GM12878 (cell line): ENCODE measurements at regions not wholly inside any gene's neighbourhood (a gene's known extent, or its start where the extent isn't known, plus 50 kb on each side); places are given as distances from the start of the nearest gene placed in this dataset.

ENCODE experiments used
- ATAC-seq: fragments of 200-7000 bp; cut with Tn5 transposase; 3 replicates; pipeline ENCODE4 v1.9.1; 2020; ENCODE audit warnings: mild to moderate bottlenecking, moderate library complexity
- BruUV-seq: library from RNA; stranded (reverse); fragments of 400-500 nt; replicated peaks from 2 replicates; lab custom pipeline; 2021; lab: Mats Ljungman, UMichigan
- CTCF ChIA-PET: fragments of 300-600 bp; sonication (Branson Sonifier 250); formaldehyde crosslinking; extraction: SDS; loops from one replicate; lab custom pipeline; 2021; ENCODE audit warnings: inconsistent platforms; lab: Yijun Ruan, JAX
- POLR2A ChIA-PET: fragments of 350-600 bp; formaldehyde crosslinking; extraction: SDS; loops from one replicate; lab custom pipeline; 2021; ENCODE audit warnings: inconsistent platforms; lab: Charles Lee
- RAD21 ChIA-PET: fragments of 300-600 bp; sonication (Branson Sonifier 250); formaldehyde crosslinking; loops from one replicate; lab custom pipeline; 2023; ENCODE audit warnings: antibody characterized with exemption; ENCODE audit not compliant: unreplicated experiment; lab: Charles Lee
- SMC1A ChIA-PET: fragments of 300-600 bp; sonication (Branson Sonifier 250); formaldehyde crosslinking; loops from one replicate; lab custom pipeline; 2023; ENCODE audit not compliant: unreplicated experiment, uncharacterized antibody; lab: Charles Lee
- DNase-seq: peaks from one replicate; pipeline ENCODE4 v3.0.0-alpha.2; 2011; ENCODE audit warnings: low read depth, low spot score
- FAIRE-seq: peaks from 3 replicates; lab custom pipeline; 2011; peaks lifted over from hg19 to GRCh38; lab: Jason Lieb, UNC
- H2AFZ ChIP-seq: 2 replicates; pipeline ENCODE4 v1.6.0; 2011; ENCODE audit warnings: low read depth, low read length, control low read depth; ENCODE audit not compliant: control insufficient read depth
- H3K27ac ChIP-seq: 2 replicates; pipeline ENCODE4 v1.5.1; 2011; ENCODE audit warnings: control low read depth; ENCODE audit not compliant: control insufficient read depth, insufficient read depth
- H3K27me3 ChIP-seq, 2 experiments: replicated peaks in 1 of 2; 2 replicates each; pipeline versions ENCODE4 v1.6.0 to v1.6.1; 2011; ENCODE audit warnings: low read length in 1 of 2; ENCODE audit not compliant: control insufficient read depth in 2 of 2, insufficient read depth in 2 of 2
- H3K36me3 ChIP-seq, 2 experiments: 2 replicates each; pipeline ENCODE4 v1.5.1; 2011; ENCODE audit warnings: low read length in 1 of 2; ENCODE audit not compliant: control insufficient read depth in 2 of 2, insufficient read depth in 2 of 2
- H3K4me1 ChIP-seq: 2 replicates; pipeline ENCODE4 v1.6.1; 2011; ENCODE audit warnings: mild to moderate bottlenecking, low read length, moderate library complexity, mixed read lengths; ENCODE audit not compliant: control insufficient read depth, insufficient read depth
- H3K4me2 ChIP-seq: 2 replicates; pipeline ENCODE4 v1.6.0; 2011; ENCODE audit warnings: control low read depth; ENCODE audit not compliant: control insufficient read depth, insufficient read depth
- H3K4me3 ChIP-seq: fragments of 200-600 bp; sonication (generic); 2 replicates; pipeline ENCODE4 v1.5.1; 2016
- H3K79me2 ChIP-seq: 2 replicates; pipeline ENCODE4 v1.6.0; 2011; ENCODE audit warnings: low read length; ENCODE audit not compliant: control insufficient read depth, insufficient read depth
- H3K9ac ChIP-seq: 2 replicates; pipeline ENCODE4 v1.8.0; 2011; ENCODE audit warnings: low read length, control low read depth, mixed read lengths; ENCODE audit not compliant: control insufficient read depth, insufficient read depth
- H3K9me3 ChIP-seq: replicated peaks from 3 replicates; pipeline ENCODE4 v1.5.1; 2011; ENCODE audit warnings: mild to moderate bottlenecking, low read length; ENCODE audit not compliant: control insufficient read depth, insufficient read depth
- H4K20me1 ChIP-seq: 2 replicates; pipeline ENCODE4 v1.6.0; 2011; ENCODE audit not compliant: control insufficient read depth, insufficient read depth
- ATF7 ChIP-seq: fragments of 450-650 bp; IDR thresholded peaks from 2 replicates; pipeline ENCODE4 v1.6.1; 2016; ENCODE audit warnings: low read depth, mild to moderate bottlenecking
- BACH1 ChIP-seq: fragments of 450-650 bp; IDR thresholded peaks from 2 replicates; pipeline ENCODE4 v1.6.1; 2017; ENCODE audit warnings: mild to moderate bottlenecking, borderline replicate concordance
- CBX5 ChIP-seq: sonication (generic); IDR thresholded peaks from 2 replicates; pipeline ENCODE4 v1.6.1; 2016; ENCODE audit warnings: low read depth, moderate library complexity, mild to moderate bottlenecking, inconsistent platforms
- CHD2 ChIP-seq: IDR thresholded peaks from 2 replicates; pipeline ENCODE4 v1.6.1; 2011; ENCODE audit warnings: low read depth, low read length, improper control_type of control experiment, borderline replicate concordance
- CREM ChIP-seq: IDR thresholded peaks from 2 replicates; pipeline ENCODE4 v1.6.1; 2014; ENCODE audit warnings: antibody characterized with exemption, low read depth
- EZH2 ChIP-seq: IDR thresholded peaks from 2 replicates; pipeline ENCODE4 v1.6.1; 2012; ENCODE audit warnings: low read depth, mild to moderate bottlenecking, control low read depth, inconsistent platforms, low read length, borderline replicate concordance; ENCODE audit not compliant: control insufficient read depth
- KDM1A ChIP-seq: fragments of 200-600 bp; sonication (generic); IDR thresholded peaks from 2 replicates; pipeline ENCODE4 v1.6.1; 2016; ENCODE audit warnings: borderline replicate concordance
- MYB ChIP-seq: fragments of 150-350 bp; IDR thresholded peaks from 2 replicates; pipeline ENCODE4 v1.6.1; 2014; ENCODE audit warnings: mild to moderate bottlenecking, low read depth, low read length, borderline replicate concordance
- POLR2A ChIP-seq: IDR thresholded peaks from 2 replicates; pipeline ENCODE4 v1.6.1; 2011; ENCODE audit warnings: low read depth, mild to moderate bottlenecking, low read length
- RB1 ChIP-seq: fragments of 450-650 bp; formaldehyde crosslinking; IDR thresholded peaks from 2 replicates; pipeline ENCODE4 v1.6.1; 2017; ENCODE audit warnings: mild to moderate bottlenecking, borderline replicate concordance
- RUNX3 ChIP-seq: IDR thresholded peaks from 2 replicates; pipeline ENCODE4 v1.6.1; 2012; ENCODE audit warnings: low read length, inconsistent platforms
- SIN3A ChIP-seq: IDR thresholded peaks from 2 replicates; pipeline ENCODE4 v1.6.1; 2012; ENCODE audit warnings: low read depth, low read length, improper control_type of control experiment
- SRF ChIP-seq, 2 experiments: IDR thresholded peaks; 2 replicates each; pipeline ENCODE4 v1.6.1; 2011; ENCODE audit warnings: low read depth in 2 of 2, low read length in 2 of 2, mild to moderate bottlenecking in 1 of 2, moderate library complexity in 1 of 2
- SUZ12 ChIP-seq: fragments of 200-600 bp; sonication (generic); IDR thresholded peaks from one replicate; pipeline ENCODE4 v1.6.1; 2018; ENCODE audit warnings: antibody characterized with exemption, mild to moderate bottlenecking; ENCODE audit not compliant: unreplicated experiment
- ZSCAN29 ChIP-seq: fragments of 450-650 bp; IDR thresholded peaks from 2 replicates; pipeline ENCODE4 v1.6.1; 2017; ENCODE audit warnings: mild to moderate bottlenecking, moderate library complexity
- WGBS: methylation state at CpG from one replicate; pipeline ENCODE4 v1.1.6; 2016; ENCODE audit warnings: low lambda C conversion rate; ENCODE audit not compliant: insufficient replicate concordance, insufficient coverage; ENCODE audit errors: missing lambda C conversion rate; 5-methylcytosine and 5-hydroxymethylcytosine counted together
- in situ Hi-C: fragments of 300-500 bp; cut with MboI; formaldehyde crosslinking; loops from 9 replicates; pipeline ENCODE4 v1.14.3; 2018; ENCODE audit warnings: mixed read lengths
- intact Hi-C: fragments of 100-400 bp; cut with micrococcal nuclease; formaldehyde crosslinking; loops from one replicate; pipeline ENCODE4 v1.14.2; 2022; ENCODE audit not compliant: unreplicated experiment
- TF ChIP-seq, protein P1 (sequence below): IDR thresholded peaks from 2 replicates; pipeline ENCODE4 v1.6.1; 2012; ENCODE audit warnings: low read depth, low read length, improper control_type of control experiment
- TF ChIP-seq, protein P2 (sequence below): fragments of 450-650 bp; formaldehyde crosslinking; IDR thresholded peaks from 2 replicates; pipeline ENCODE4 v1.5.0; 2022; ENCODE audit warnings: mild to moderate bottlenecking, missing genetic modification characterization

DNA sequence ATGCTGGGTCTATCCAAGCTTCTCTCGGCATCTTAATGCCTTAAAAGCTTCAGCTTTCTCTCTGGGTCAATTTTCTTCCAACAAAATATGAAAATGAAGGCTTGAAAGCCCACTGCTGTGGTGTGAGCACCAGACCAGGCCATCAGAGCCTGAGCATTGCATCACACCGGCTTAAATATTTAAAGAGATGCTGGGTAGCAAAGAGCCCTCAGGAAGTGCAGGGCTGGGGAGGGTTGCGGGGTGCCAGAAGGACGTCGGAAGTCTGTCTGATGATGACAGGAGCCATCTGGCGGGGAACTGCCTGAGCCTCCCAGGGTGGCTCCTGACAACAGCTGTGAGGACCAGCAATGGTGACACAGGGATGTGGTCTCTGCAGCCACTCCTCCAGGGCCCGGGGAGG lies 185.5 kb downstream of the OLFM1 start:
- in situ Hi-C loops = no loop called here
- no peak overlapping the region for H3K4me2 ChIP-seq
- H2AFZ ChIP-seq = no peak overlapping the region
- ChIA-PET SMC1A (no interaction called here), POLR2A (no interaction called here), CTCF (no interaction called here), RAD21 (no interaction called here)
- 36% methylated on average over 7 of the region's 7 CpGs for WGBS
- H3K9ac ChIP-seq = no peak overlapping the region
- H4K20me1 ChIP-seq = no peaks in the 10 kb centered on the region
- no peak overlapping the region for H3K27ac ChIP-seq
- FAIRE-seq (no peak), DNase-seq (no peak), ATAC-seq (no peak)
- no peaks in the 10 kb centered on the region for H3K27me3 ChIP-seq
- no peaks in the 10 kb centered on the region for H3K4me1 ChIP-seq
- BruUV-seq = no TSS peak
- H3K4me3 ChIP-seq = no peak overlapping the region
- no peaks in the 10 kb centered on the region for H3K79me2 ChIP-seq
- no peaks in the 10 kb centered on the region for H3K36me3 ChIP-seq
- no peaks in the 10 kb centered on the region for H3K9me3 ChIP-seq
- intact Hi-C loops = no loop called here
- no peak for TF ChIP-seq ATF7
- TF ChIP-seq POLR2A = no peak
- no peak for TF ChIP-seq EZH2

DNA sequence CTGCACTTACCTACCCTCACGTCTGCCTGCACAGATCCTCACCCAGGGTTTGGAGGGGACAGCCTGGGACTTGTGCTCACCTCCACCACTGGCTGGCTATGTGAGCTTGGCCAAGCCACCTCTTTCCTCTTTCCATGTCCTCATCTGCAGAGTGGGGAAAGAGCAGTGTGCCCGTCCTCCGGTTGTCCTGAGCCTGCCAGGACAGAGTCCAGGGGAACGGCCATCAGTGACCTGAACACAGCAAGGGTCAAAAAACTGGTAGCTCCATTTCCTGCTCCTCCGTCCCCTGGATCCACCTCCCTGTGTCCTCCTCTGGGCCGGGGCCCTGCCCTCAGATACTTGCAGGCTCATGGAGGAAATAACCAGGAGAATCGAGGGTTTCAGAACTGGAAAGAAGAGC lies 187.7 kb downstream of the OLFM1 start:
- 10% methylated on average over 7 of the region's 7 CpGs for WGBS
- no peak overlapping the region for H2AFZ ChIP-seq
- no peak overlapping the region for H3K27ac ChIP-seq
- no peak overlapping the region for H3K4me3 ChIP-seq
- FAIRE-seq = no peak
- ChIA-PET SMC1A (no interaction called here), RAD21 (no interaction called here), CTCF (no interaction called here), POLR2A (no interaction called here)
- H4K20me1 ChIP-seq = no peaks in the 10 kb centered on the region
- no peak overlapping the region for H3K4me2 ChIP-seq
- H3K9ac ChIP-seq = no peak overlapping the region
- no peaks in the 10 kb centered on the region for H3K79me2 ChIP-seq
- BruUV-seq = no TSS peak
- H3K4me1 ChIP-seq = no peaks in the 10 kb centered on the region
- in situ Hi-C loops = no loop called here
- ATAC-seq = no peak
- H3K27me3 ChIP-seq = no peaks in the 10 kb centered on the region
- H3K9me3 ChIP-seq = no peaks in the 10 kb centered on the region
- no peak for DNase-seq
- H3K36me3 ChIP-seq = no peaks in the 10 kb centered on the region
- intact Hi-C loops = no loop called here
- TF ChIP-seq SRF (IDR thresholded peaks at IDR 0.05; ENCODE audit: low read depth in 2 of 2, low read length in 2 of 2) (no peak), ZSCAN29 (no peak), CHD2 (no peak), KDM1A (no peak), CREM (no peak), SIN3A (no peak), BACH1 (no peak), MYB (no peak), SUZ12 (no peak), RUNX3 (no peak), CBX5 (no peak), RB1 (no peak)
- TF ChIP-seq, protein P1, sequence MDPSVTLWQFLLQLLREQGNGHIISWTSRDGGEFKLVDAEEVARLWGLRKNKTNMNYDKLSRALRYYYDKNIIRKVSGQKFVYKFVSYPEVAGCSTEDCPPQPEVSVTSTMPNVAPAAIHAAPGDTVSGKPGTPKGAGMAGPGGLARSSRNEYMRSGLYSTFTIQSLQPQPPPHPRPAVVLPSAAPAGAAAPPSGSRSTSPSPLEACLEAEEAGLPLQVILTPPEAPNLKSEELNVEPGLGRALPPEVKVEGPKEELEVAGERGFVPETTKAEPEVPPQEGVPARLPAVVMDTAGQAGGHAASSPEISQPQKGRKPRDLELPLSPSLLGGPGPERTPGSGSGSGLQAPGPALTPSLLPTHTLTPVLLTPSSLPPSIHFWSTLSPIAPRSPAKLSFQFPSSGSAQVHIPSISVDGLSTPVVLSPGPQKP = no peak
- TF ChIP-seq, protein P2, sequence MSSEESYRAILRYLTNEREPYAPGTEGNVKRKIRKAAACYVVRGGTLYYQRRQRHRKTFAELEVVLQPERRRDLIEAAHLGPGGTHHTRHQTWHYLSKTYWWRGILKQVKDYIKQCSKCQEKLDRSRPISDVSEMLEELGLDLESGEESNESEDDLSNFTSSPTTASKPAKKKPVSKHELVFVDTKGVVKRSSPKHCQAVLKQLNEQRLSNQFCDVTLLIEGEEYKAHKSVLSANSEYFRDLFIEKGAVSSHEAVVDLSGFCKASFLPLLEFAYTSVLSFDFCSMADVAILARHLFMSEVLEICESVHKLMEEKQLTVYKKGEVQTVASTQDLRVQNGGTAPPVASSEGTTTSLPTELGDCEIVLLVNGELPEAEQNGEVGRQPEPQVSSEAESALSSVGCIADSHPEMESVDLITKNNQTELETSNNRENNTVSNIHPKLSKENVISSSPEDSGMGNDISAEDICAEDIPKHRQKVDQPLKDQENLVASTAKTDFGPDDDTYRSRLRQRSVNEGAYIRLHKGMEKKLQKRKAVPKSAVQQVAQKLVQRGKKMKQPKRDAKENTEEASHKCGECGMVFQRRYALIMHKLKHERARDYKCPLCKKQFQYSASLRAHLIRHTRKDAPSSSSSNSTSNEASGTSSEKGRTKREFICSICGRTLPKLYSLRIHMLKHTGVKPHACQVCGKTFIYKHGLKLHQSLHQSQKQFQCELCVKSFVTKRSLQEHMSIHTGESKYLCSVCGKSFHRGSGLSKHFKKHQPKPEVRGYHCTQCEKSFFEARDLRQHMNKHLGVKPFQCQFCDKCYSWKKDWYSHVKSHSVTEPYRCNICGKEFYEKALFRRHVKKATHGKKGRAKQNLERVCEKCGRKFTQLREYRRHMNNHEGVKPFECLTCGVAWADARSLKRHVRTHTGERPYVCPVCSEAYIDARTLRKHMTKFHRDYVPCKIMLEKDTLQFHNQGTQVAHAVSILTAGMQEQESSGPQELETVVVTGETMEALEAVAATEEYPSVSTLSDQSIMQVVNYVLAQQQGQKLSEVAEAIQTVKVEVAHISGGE (CRISPR knock-in tag) = no peak
